ENCODE measurements at regions not wholly inside any gene's neighbourhood (a gene's known extent, or its start where the extent isn't known, plus 50 kb on each side); places are given as distances from the start of the nearest gene placed in this dataset.
A peak's percentile ranks its signal among the peaks of the same experiment; 100 is the strongest.
"Not testable (repeated sequence)": the region's sequence is repeated elsewhere in the genome, so short reads cannot be mapped to it uniquely, and the experiment has no call there.

- TF ChIP-seq CTCF (IDR thresholded peaks at IDR 0.05; ENCODE audit: insufficient read depth, low read length, poor library complexity, severe bottlenecking): no peak
- H3K4me3 ChIP-seq (ENCODE audit: low read depth, low read length): no peak overlapping the region
- no peak for DNase-seq (ENCODE audit: low read depth)
- H3K27me3 ChIP-seq (ENCODE audit: control insufficient read depth, insufficient read depth, low read length): no peaks in the 10 kb centered on the region
- H3K36me3 ChIP-seq (ENCODE audit: control insufficient read depth, insufficient read depth, low read length): no peaks in the 10 kb centered on the region
These were observed 313.6 kb upstream of the DKK2 start for GRCh38 chr4:107349732-107350131.

GRCh38 chr4:107349266-107349665 lies 313.2 kb upstream of the DKK2 start:
- peak; percentile 9 for DNase-seq (ENCODE audit: low read depth)
- no peak overlapping the region for H3K4me3 ChIP-seq (ENCODE audit: low read depth, low read length)
- H3K36me3 ChIP-seq (ENCODE audit: control insufficient read depth, insufficient read depth, low read length): no peaks in the 10 kb centered on the region
- H3K27me3 ChIP-seq (ENCODE audit: control insufficient read depth, insufficient read depth, low read length): no peaks in the 10 kb centered on the region
- no peak for TF ChIP-seq CTCF (IDR thresholded peaks at IDR 0.05; ENCODE audit: insufficient read depth, low read length, poor library complexity, severe bottlenecking)

GRCh38 chr4:107348188-107349050 lies 312.3 kb upstream of the DKK2 start:
- Histone ChIP-seq H3K4me3 (ENCODE audit: low read depth, low read length) (no peak overlapping the region), H3K36me3 (ENCODE audit: control insufficient read depth, insufficient read depth, low read length) (no peaks in the 10 kb centered on the region), H3K27me3 (ENCODE audit: control insufficient read depth, insufficient read depth, low read length) (no peaks in the 10 kb centered on the region)
- TF ChIP-seq CTCF (IDR thresholded peaks at IDR 0.05; ENCODE audit: insufficient read depth, low read length, poor library complexity, severe bottlenecking): no peak
- DNase-seq (ENCODE audit: low read depth): no peak

- TF ChIP-seq CTCF (IDR thresholded peaks at IDR 0.05; ENCODE audit: insufficient read depth, low read length, poor library complexity, severe bottlenecking): no peak
- DNase-seq (ENCODE audit: low read depth): no peak
- H3K27me3 ChIP-seq (ENCODE audit: control insufficient read depth, insufficient read depth, low read length): no peaks in the 10 kb centered on the region
- H3K36me3 ChIP-seq (ENCODE audit: control insufficient read depth, insufficient read depth, low read length): no peaks in the 10 kb centered on the region
- no peak overlapping the region for H3K4me3 ChIP-seq (ENCODE audit: low read depth, low read length)
These were observed 297.4 kb upstream of the DKK2 start for GRCh38 chr4:107333518-107333917.

- not testable (repeated sequence) for H3K27me3 ChIP-seq (ENCODE audit: control insufficient read depth, insufficient read depth, low read length); H3K4me3 ChIP-seq (ENCODE audit: low read depth, low read length); DNase-seq (ENCODE audit: low read depth); H3K36me3 ChIP-seq (ENCODE audit: control insufficient read depth, insufficient read depth, low read length)
These were observed 296.5 kb upstream of the DKK2 start for GRCh38 chr4:107332656-107333055.

GRCh38 chr4:107330916-107331315 lies 294.8 kb upstream of the DKK2 start:
- no peak for TF ChIP-seq CTCF (IDR thresholded peaks at IDR 0.05; ENCODE audit: insufficient read depth, low read length, poor library complexity, severe bottlenecking)
- H3K27me3 ChIP-seq (ENCODE audit: control insufficient read depth, insufficient read depth, low read length): no peaks in the 10 kb centered on the region
- no peaks in the 10 kb centered on the region for H3K36me3 ChIP-seq (ENCODE audit: control insufficient read depth, insufficient read depth, low read length)
- H3K4me3 ChIP-seq (ENCODE audit: low read depth, low read length): no peak overlapping the region
- DNase-seq (ENCODE audit: low read depth): no peak
